PC-3 (cell line): ENCODE measurements at regions not wholly inside any gene's neighbourhood (a gene's known extent, or its start where the extent isn't known, plus 50 kb on each side); places are given as distances from the start of the nearest gene placed in this dataset.

Experiments used
- CTCF ChIP-seq: fragments of 300-600 bp; sonication (generic); conservative IDR thresholded peaks from 2 replicates; pipeline ENCODE4 v1.5.1; 2017; ENCODE audit warnings: antibody characterized with exemption, low read depth, mild to moderate bottlenecking, low read length
- EZH2 ChIP-seq: fragments of 300-600 bp; sonication (generic); IDR thresholded peaks from one replicate; pipeline ENCODE4 v1.6.1; 2017; ENCODE audit warnings: antibody characterized with exemption, mild to moderate bottlenecking, low read length; ENCODE audit not compliant: unreplicated experiment

DNA sequence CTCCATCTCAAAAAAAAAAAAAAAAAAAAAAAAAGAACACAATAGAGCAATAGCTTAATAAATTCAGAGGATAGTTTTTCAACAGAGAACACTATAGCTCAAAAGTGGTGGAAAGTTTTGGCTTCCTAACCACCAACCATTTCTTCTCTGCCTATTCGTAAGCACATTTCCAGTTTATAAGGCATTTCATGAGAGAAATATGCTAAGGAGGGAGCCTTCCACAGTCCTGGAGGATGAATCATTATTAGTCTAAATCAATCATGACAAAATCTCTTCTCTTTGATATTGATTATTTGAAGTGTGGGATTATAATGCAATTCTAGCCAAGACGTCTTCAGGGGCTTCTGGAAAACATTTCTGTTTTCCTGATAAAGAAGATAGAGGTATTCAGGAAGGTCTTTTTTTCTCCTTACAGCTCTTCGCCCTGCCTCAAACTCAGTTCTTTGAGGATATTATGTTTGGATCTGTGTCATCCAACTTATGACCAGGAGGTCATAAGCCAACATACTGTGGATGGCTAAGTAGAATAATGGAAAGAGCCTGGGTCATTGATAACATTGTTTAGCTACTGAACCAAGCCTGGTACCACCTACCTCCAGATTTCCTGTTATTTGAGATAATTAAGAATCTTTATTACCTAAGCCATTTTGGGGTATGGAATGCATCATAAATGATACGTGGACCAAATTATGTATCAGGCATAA is 207.3 kb downstream of the TRIB2 start:
- TF ChIP-seq CTCF (no peak), EZH2 (no peak)
